Esophagus squamous epithelium (tissue), 5 donors: ENCODE measurements at regions not wholly inside any gene's neighbourhood (a gene's known extent, or its start where the extent isn't known, plus 50 kb on each side); places are given as distances from the start of the nearest gene placed in this dataset.
A peak's percentile ranks its signal among the peaks of the same experiment; 100 is the strongest.

ENCODE experiments used
- DNase-seq: peaks from one replicate; lab custom pipeline; 2025; lab: John Stamatoyannopoulos, UW
- H3K27ac ChIP-seq, 4 donors: fragments of 200-600 bp; sonication (generic); one replicate each; pipeline ENCODE4 v1.5.1; 2016 to 2019; ENCODE audit warnings: mild to moderate bottlenecking in 1 of 4
- H3K27me3 ChIP-seq, 4 donors: fragments of 200-600 bp; sonication (generic); 1 replicate in 3 of 4; 2 replicates in 1 of 4; pipeline versions ENCODE4 v1.5.1 to v1.6.0; 2017 to 2021; ENCODE audit warnings: antibody characterized with exemption in 1 of 4
- H3K36me3 ChIP-seq, 3 donors: fragments of 200-600 bp; sonication (generic); one replicate each; pipeline ENCODE4 v1.5.1; 2016 to 2019
- H3K4me1 ChIP-seq, 3 donors: fragments of 200-600 bp; sonication (generic); one replicate each; pipeline ENCODE4 v1.5.1; 2017 to 2019
- H3K4me3 ChIP-seq, 4 donors: fragments of 200-600 bp; sonication (generic); 1 replicate in 3 of 4; 2 replicates in 1 of 4; pipeline ENCODE4 v1.5.1; 2016 to 2019; ENCODE audit warnings: mild to moderate bottlenecking in 2 of 4, moderate library complexity in 1 of 4
- H3K9me3 ChIP-seq, 3 donors: fragments of 200-600 bp; sonication (generic); one replicate each; pipeline ENCODE4 v1.5.1; 2016 to 2019
- CTCF ChIP-seq, 6 experiments: fragments of 450-650 bp in 4 of 6; fragments of 200-600 bp in 2 of 6; sonication (generic) in 2 of 6; IDR thresholded peaks; one replicate each; pipeline ENCODE4 v1.5.1; 2016 to 2019; ENCODE audit warnings: antibody characterized with exemption in 6 of 6, mild to moderate bottlenecking in 4 of 6, moderate library complexity in 4 of 6
- POLR2A ChIP-seq, 4 donors: fragments of 450-650 bp; IDR thresholded peaks; one replicate each; pipeline ENCODE4 v1.6.1; 2017; ENCODE audit warnings: antibody characterized with exemption in 4 of 4, mild to moderate bottlenecking in 4 of 4, moderate library complexity in 3 of 4
- WGBS, 2 donors: methylation state at CpG; one replicate each; pipeline ENCODE4 v1.1.5; 2018; 5-methylcytosine and 5-hydroxymethylcytosine counted together
- intact Hi-C: fragments of 100-400 bp; cut with DNase I; formaldehyde crosslinking; loops from one replicate; pipeline ENCODE4 v1.15.0; 2022
- donor health status: DM: yes; HTN: yes; CAD: no.

GRCh38 chr4:11488657-11489452, 60.2 kb upstream of the HS3ST1 start:
- intact Hi-C loops = no loop called here
- Histone ChIP-seq H3K4me1 (peaks cover 0 to 6% (median 0%) of the 10 kb centered on the region in 3 donors), H3K36me3 (no peaks in the 10 kb centered on the region), H3K9me3 (no peaks in the 10 kb centered on the region), H3K4me3 (no peak overlapping the region), H3K27me3 (no peaks in the 10 kb centered on the region), H3K27ac (no peak overlapping the region)
- WGBS, 2 donors = 75 to 76% methylated on average over 6 of the region's 6 CpGs
- TF ChIP-seq POLR2A (IDR thresholded peaks at IDR 0.05) (no peak), CTCF (IDR thresholded peaks at IDR 0.05) (no peak)
- no peak for DNase-seq

GRCh38 chr4:11487868-11488544, 59.3 kb upstream of the HS3ST1 start:
- Histone ChIP-seq H3K9me3 (no peaks in the 10 kb centered on the region), H3K36me3 (no peaks in the 10 kb centered on the region), H3K27me3 (no peaks in the 10 kb centered on the region), H3K27ac (peak overlapping the region in 1 of 4 donors; percentile 25), H3K4me1 (peaks cover 0 to 6% (median 0%) of the 10 kb centered on the region in 3 donors), H3K4me3 (no peak overlapping the region)
- 43 to 53% methylated on average over 3 of the region's 3 CpGs for WGBS, 2 donors
- intact Hi-C loops = no loop called here
- no peak for DNase-seq
- TF ChIP-seq POLR2A (IDR thresholded peaks at IDR 0.05) (no peak), CTCF (IDR thresholded peaks at IDR 0.05) (no peak)

- H3K27ac ChIP-seq = no peak overlapping the region
- no peaks in the 10 kb centered on the region for H3K27me3 ChIP-seq
- no peak for DNase-seq
- no peaks in the 10 kb centered on the region for H3K36me3 ChIP-seq
- H3K9me3 ChIP-seq = no peaks in the 10 kb centered on the region
- no peak overlapping the region for H3K4me3 ChIP-seq
- intact Hi-C loops = no loop called here
- TF ChIP-seq POLR2A (IDR thresholded peaks at IDR 0.05) (no peak), CTCF (IDR thresholded peaks at IDR 0.05) (no peak)
- peaks cover 0 to 6% (median 0%) of the 10 kb centered on the region in 3 donors for H3K4me1 ChIP-seq
Measured at GRCh38 chr4:11487139-11487538, 58.4 kb upstream of the HS3ST1 start.

GRCh38 chr4:11485926-11486325, 57.2 kb upstream of the HS3ST1 start:
- TF ChIP-seq POLR2A (IDR thresholded peaks at IDR 0.05) (no peak), CTCF (IDR thresholded peaks at IDR 0.05) (no peak)
- no peak for DNase-seq
- peaks cover 0 to 10% (median 0%) of the 10 kb centered on the region in 3 donors for H3K4me1 ChIP-seq
- no peaks in the 10 kb centered on the region for H3K36me3 ChIP-seq
- WGBS, 2 donors = 54 to 80% methylated on average over 1 to 2 of the region's 2 CpGs
- no peak overlapping the region for H3K4me3 ChIP-seq
- H3K9me3 ChIP-seq = no peaks in the 10 kb centered on the region
- no peaks in the 10 kb centered on the region for H3K27me3 ChIP-seq
- intact Hi-C loops = no loop called here
- H3K27ac ChIP-seq = no peak overlapping the region

- no peak for TF ChIP-seq POLR2A (IDR thresholded peaks at IDR 0.05)
- TF ChIP-seq CTCF (IDR thresholded peaks at IDR 0.05) = no peak
- H3K4me1 ChIP-seq = peaks cover 0 to 12% (median 0%) of the 10 kb centered on the region in 3 donors
- DNase-seq = no peak
- no peaks in the 10 kb centered on the region for H3K36me3 ChIP-seq
- H3K27ac ChIP-seq = no peak overlapping the region
- H3K9me3 ChIP-seq = no peaks in the 10 kb centered on the region
- 87 to 94% methylated on average over 1 of the region's 1 CpG for WGBS, 2 donors
- H3K27me3 ChIP-seq = no peaks in the 10 kb centered on the region
- intact Hi-C loops = no loop called here
- H3K4me3 ChIP-seq = no peak overlapping the region
Measured at GRCh38 chr4:11484531-11484930, 55.8 kb upstream of the HS3ST1 start.
